GM12878 (cell line): ENCODE measurements at regions not wholly inside any gene's neighbourhood (a gene's known extent, or its start where the extent isn't known, plus 50 kb on each side); places are given as distances from the start of the nearest gene placed in this dataset.
A peak's percentile ranks its signal among the peaks of the same experiment; 100 is the strongest.

Source experiments
- ATAC-seq: fragments of 200-7000 bp; cut with Tn5 transposase; 3 replicates; pipeline ENCODE4 v1.9.1; 2020; ENCODE audit warnings: mild to moderate bottlenecking, moderate library complexity
- BruUV-seq: library from RNA; stranded (reverse); fragments of 400-500 nt; replicated peaks from 2 replicates; lab custom pipeline; 2021; lab: Mats Ljungman, UMichigan
- CTCF ChIA-PET: fragments of 300-600 bp; sonication (Branson Sonifier 250); formaldehyde crosslinking; extraction: SDS; loops from one replicate; lab custom pipeline; 2021; ENCODE audit warnings: inconsistent platforms; lab: Yijun Ruan, JAX
- POLR2A ChIA-PET: fragments of 350-600 bp; formaldehyde crosslinking; extraction: SDS; loops from one replicate; lab custom pipeline; 2021; ENCODE audit warnings: inconsistent platforms; lab: Charles Lee
- RAD21 ChIA-PET: fragments of 300-600 bp; sonication (Branson Sonifier 250); formaldehyde crosslinking; loops from one replicate; lab custom pipeline; 2023; ENCODE audit warnings: antibody characterized with exemption; ENCODE audit not compliant: unreplicated experiment; lab: Charles Lee
- SMC1A ChIA-PET: fragments of 300-600 bp; sonication (Branson Sonifier 250); formaldehyde crosslinking; loops from one replicate; lab custom pipeline; 2023; ENCODE audit not compliant: unreplicated experiment, uncharacterized antibody; lab: Charles Lee
- DNase-seq: peaks from one replicate; pipeline ENCODE4 v3.0.0-alpha.2; 2011; ENCODE audit warnings: low read depth, low spot score
- FAIRE-seq: peaks from 3 replicates; lab custom pipeline; 2011; peaks lifted over from hg19 to GRCh38; lab: Jason Lieb, UNC
- H2AFZ ChIP-seq: 2 replicates; pipeline ENCODE4 v1.6.0; 2011; ENCODE audit warnings: low read depth, low read length, control low read depth; ENCODE audit not compliant: control insufficient read depth
- H3K27ac ChIP-seq: 2 replicates; pipeline ENCODE4 v1.5.1; 2011; ENCODE audit warnings: control low read depth; ENCODE audit not compliant: control insufficient read depth, insufficient read depth
- H3K27me3 ChIP-seq, 2 experiments: replicated peaks in 1 of 2; 2 replicates each; pipeline versions ENCODE4 v1.6.0 to v1.6.1; 2011; ENCODE audit warnings: low read length in 1 of 2; ENCODE audit not compliant: control insufficient read depth in 2 of 2, insufficient read depth in 2 of 2
- H3K36me3 ChIP-seq, 2 experiments: 2 replicates each; pipeline ENCODE4 v1.5.1; 2011; ENCODE audit warnings: low read length in 1 of 2; ENCODE audit not compliant: control insufficient read depth in 2 of 2, insufficient read depth in 2 of 2
- H3K4me1 ChIP-seq: 2 replicates; pipeline ENCODE4 v1.6.1; 2011; ENCODE audit warnings: mild to moderate bottlenecking, low read length, moderate library complexity, mixed read lengths; ENCODE audit not compliant: control insufficient read depth, insufficient read depth
- H3K4me2 ChIP-seq: 2 replicates; pipeline ENCODE4 v1.6.0; 2011; ENCODE audit warnings: control low read depth; ENCODE audit not compliant: control insufficient read depth, insufficient read depth
- H3K4me3 ChIP-seq: fragments of 200-600 bp; sonication (generic); 2 replicates; pipeline ENCODE4 v1.5.1; 2016
- H3K79me2 ChIP-seq: 2 replicates; pipeline ENCODE4 v1.6.0; 2011; ENCODE audit warnings: low read length; ENCODE audit not compliant: control insufficient read depth, insufficient read depth
- H3K9ac ChIP-seq: 2 replicates; pipeline ENCODE4 v1.8.0; 2011; ENCODE audit warnings: low read length, control low read depth, mixed read lengths; ENCODE audit not compliant: control insufficient read depth, insufficient read depth
- H3K9me3 ChIP-seq: replicated peaks from 3 replicates; pipeline ENCODE4 v1.5.1; 2011; ENCODE audit warnings: mild to moderate bottlenecking, low read length; ENCODE audit not compliant: control insufficient read depth, insufficient read depth
- H4K20me1 ChIP-seq: 2 replicates; pipeline ENCODE4 v1.6.0; 2011; ENCODE audit not compliant: control insufficient read depth, insufficient read depth
- CHD2 ChIP-seq: IDR thresholded peaks from 2 replicates; pipeline ENCODE4 v1.6.1; 2011; ENCODE audit warnings: low read depth, low read length, improper control_type of control experiment, borderline replicate concordance
- E4F1 ChIP-seq: fragments of 450-650 bp; IDR thresholded peaks from 2 replicates; pipeline ENCODE4 v1.6.1; 2018; ENCODE audit warnings: borderline replicate concordance, mild to moderate bottlenecking; ENCODE audit not compliant: partially characterized antibody
- FOXK2 ChIP-seq: fragments of 450-650 bp; IDR thresholded peaks from 2 replicates; pipeline ENCODE4 v1.6.1; 2017; ENCODE audit warnings: mild to moderate bottlenecking, moderate library complexity
- GATAD2B ChIP-seq: fragments of 450-650 bp; conservative IDR thresholded peaks from 2 replicates; pipeline ENCODE4 v1.6.1; 2017; ENCODE audit warnings: low read depth, mild to moderate bottlenecking, moderate library complexity
- IKZF2 ChIP-seq, 2 experiments: fragments of 450-650 bp; IDR thresholded peaks; 2 replicates each; pipeline ENCODE4 v1.6.1; 2017; ENCODE audit warnings: mild to moderate bottlenecking in 2 of 2, moderate library complexity in 2 of 2
- IRF3 ChIP-seq: fragments of 450-650 bp; IDR thresholded peaks from 2 replicates; pipeline ENCODE4 v1.6.1; 2014; ENCODE audit warnings: mild to moderate bottlenecking
- IRF5 ChIP-seq: fragments of 450-650 bp; IDR thresholded peaks from 2 replicates; pipeline ENCODE4 v1.6.1; 2017; ENCODE audit warnings: borderline replicate concordance
- JUNB ChIP-seq: IDR thresholded peaks from 2 replicates; pipeline ENCODE4 v1.6.1; 2016; ENCODE audit warnings: antibody characterized with exemption, mild to moderate bottlenecking
- JUND ChIP-seq: IDR thresholded peaks from 2 replicates; pipeline ENCODE4 v1.6.1; 2012; ENCODE audit warnings: low read depth, mild to moderate bottlenecking, low read length, improper control_type of control experiment, moderate library complexity
- MXI1 ChIP-seq: fragments of 150-350 bp; IDR thresholded peaks from 2 replicates; pipeline ENCODE4 v1.6.1; 2011; ENCODE audit warnings: low read depth, mild to moderate bottlenecking, inconsistent platforms, low read length, improper control_type of control experiment
- NFXL1 ChIP-seq: fragments of 450-650 bp; IDR thresholded peaks from 2 replicates; pipeline ENCODE4 v1.6.1; 2017; ENCODE audit warnings: antibody characterized with exemption, mild to moderate bottlenecking, borderline replicate concordance
- NR2F1 ChIP-seq: fragments of 450-650 bp; conservative IDR thresholded peaks from 2 replicates; pipeline ENCODE4 v1.6.1; 2017; ENCODE audit warnings: mild to moderate bottlenecking
- PML ChIP-seq: IDR thresholded peaks from 2 replicates; pipeline ENCODE4 v1.6.1; 2012; ENCODE audit warnings: low read length, inconsistent platforms
- RELA ChIP-seq: fragments of 450-650 bp; IDR thresholded peaks from 2 replicates; pipeline ENCODE4 v1.8.0; 2014; ENCODE audit warnings: borderline replicate concordance; ENCODE audit not compliant: partially characterized antibody
- RUNX3 ChIP-seq: IDR thresholded peaks from 2 replicates; pipeline ENCODE4 v1.6.1; 2012; ENCODE audit warnings: low read length, inconsistent platforms
- SMAD5 ChIP-seq: IDR thresholded peaks from 2 replicates; pipeline ENCODE4 v1.6.1; 2016; ENCODE audit warnings: antibody characterized with exemption, low read depth
- SPI1 ChIP-seq: IDR thresholded peaks from 2 replicates; pipeline ENCODE4 v1.6.1; 2011; ENCODE audit warnings: low read depth, mild to moderate bottlenecking, low read length, moderate library complexity, borderline replicate concordance; ENCODE audit not compliant: insufficient read depth
- SREBF2 ChIP-seq: IDR thresholded peaks from 2 replicates; pipeline ENCODE4 v1.6.1; 2012; ENCODE audit warnings: mild to moderate bottlenecking, low read length
- TCF12 ChIP-seq: IDR thresholded peaks from 2 replicates; pipeline ENCODE4 v1.6.1; 2011; ENCODE audit warnings: low read depth, mild to moderate bottlenecking, low read length
- YY1 ChIP-seq: IDR thresholded peaks from 2 replicates; pipeline ENCODE4 v1.6.1; 2011; ENCODE audit warnings: low read depth, mild to moderate bottlenecking, low read length
- ZNF384 ChIP-seq: IDR thresholded peaks from 2 replicates; pipeline ENCODE4 v1.6.1; 2012; ENCODE audit warnings: low read depth, mild to moderate bottlenecking, low read length, improper control_type of control experiment, borderline replicate concordance
- WGBS: methylation state at CpG from one replicate; pipeline ENCODE4 v1.1.6; 2016; ENCODE audit warnings: low lambda C conversion rate; ENCODE audit not compliant: insufficient replicate concordance, insufficient coverage; ENCODE audit errors: missing lambda C conversion rate; 5-methylcytosine and 5-hydroxymethylcytosine counted together
- in situ Hi-C: fragments of 300-500 bp; cut with MboI; formaldehyde crosslinking; loops from 9 replicates; pipeline ENCODE4 v1.14.3; 2018; ENCODE audit warnings: mixed read lengths
- intact Hi-C: fragments of 100-400 bp; cut with micrococcal nuclease; formaldehyde crosslinking; loops from one replicate; pipeline ENCODE4 v1.14.2; 2022; ENCODE audit not compliant: unreplicated experiment

GRCh38 chr1:238001818-238002217 is 111.1 kb upstream of the ZP4 start (continued):
- TF ChIP-seq IRF5: no peak
- TF ChIP-seq RELA: no peak

GRCh38 chr1:237999426-238000052 is 108.8 kb upstream of the ZP4 start:
- POLR2A ChIA-PET: interaction anchor here (0.7 kb wide), 1 partner anchor 73 kb away, joined by 3 read pairs; no protein-coding TSS in a partner anchor
- ATAC-seq (peak; percentile 85), FAIRE-seq (no peak), DNase-seq (no peak)
- Histone ChIP-seq H3K27me3 (no peaks in the 10 kb centered on the region), H3K9me3 (no peaks in the 10 kb centered on the region), H4K20me1 (no peaks in the 10 kb centered on the region), H3K4me3 (no peak overlapping the region), H3K4me2 (no peak overlapping the region), H3K4me1 (no peaks in the 10 kb centered on the region), H2AFZ (no peak overlapping the region), H3K79me2 (no peaks in the 10 kb centered on the region), H3K36me3 (no peaks in the 10 kb centered on the region), H3K27ac (no peak overlapping the region), H3K9ac (no peak overlapping the region)
- WGBS: 16% methylated on average over 4 of the region's 4 CpGs
- in situ Hi-C loops: no loop called here
- intact Hi-C loops: loop anchor here (10.0 kb wide), 1 partner anchor 65 kb away; no protein-coding TSS in a partner anchor
- no TSS peak for BruUV-seq
- RAD21 ChIA-PET: interaction anchor here (1.2 kb wide), 1 partner anchor 62 kb away, joined by 3 read pairs; no protein-coding TSS in a partner anchor
- SMC1A ChIA-PET: interaction anchor here (1.0 to 2.7 kb wide), 5 partner anchors 10 to 63 kb away, joined by 3 to 14 read pairs (median 4); no protein-coding TSS in a partner anchor
- CTCF ChIA-PET: no interaction called here
- no peak for TF ChIP-seq GATAD2B
- TF ChIP-seq FOXK2: no peak
- no peak for TF ChIP-seq JUNB
- TF ChIP-seq RUNX3: peak; percentile 29; the same call in 1 of the 2 replicates
- no peak for TF ChIP-seq NFXL1
- no peak for TF ChIP-seq YY1
- no peak for TF ChIP-seq SREBF2
- TF ChIP-seq IRF3: no peak
- TF ChIP-seq IKZF2 (IDR thresholded peaks at IDR 0.05): 0 out of 4 replicates have a peak, but pooled peaks have one; percentile 11 to 13
- TF ChIP-seq MXI1: no peak
- TF ChIP-seq E4F1: no peak
- TF ChIP-seq NR2F1: no peak
- TF ChIP-seq ZNF384: no peak
- no peak for TF ChIP-seq JUND
- TF ChIP-seq TCF12: no peak
- TF ChIP-seq SPI1: no peak
- no peak for TF ChIP-seq PML
- TF ChIP-seq CHD2: no peak
- TF ChIP-seq SMAD5: no peak
